Heart left ventricle (tissue), 16 donors: ENCODE measurements at regions not wholly inside any gene's neighbourhood (a gene's known extent, or its start where the extent isn't known, plus 50 kb on each side); places are given as distances from the start of the nearest gene placed in this dataset.

Source experiments
- ATAC-seq, 4 donors: fragments of 200-7000 bp; cut with Tn5 transposase; one replicate each; pipeline ENCODE4 v1.9.1; 2020 to 2022; ENCODE audit warnings: moderate library complexity in 4 of 4, mild to moderate bottlenecking in 3 of 4, moderate number of reproducible peaks in 1 of 4
- DNase-seq, 5 donors: peaks; one replicate each; pipeline ENCODE4 v3.0.0-alpha.2; 2020
- H3K27ac ChIP-seq, 12 donors: fragments of 200-600 bp; sonication (generic) in 4 of 12; one replicate each; pipeline versions ENCODE4 v1.5.0 to v1.8.0; 2016 to 2022; ENCODE audit warnings: mild to moderate bottlenecking in 2 of 12
- H3K27me3 ChIP-seq, 9 donors: fragments of 200-600 bp; sonication (generic) in 2 of 9; one replicate each; pipeline versions ENCODE4 v1.5.1 to v1.8.0; 2016 to 2022; ENCODE audit warnings: mild to moderate bottlenecking in 3 of 9
- H3K36me3 ChIP-seq, 9 donors: fragments of 200-600 bp; sonication (generic) in 2 of 9; one replicate each; pipeline versions ENCODE4 v1.5.0 to v1.8.0; 2018 to 2022; ENCODE audit warnings: mild to moderate bottlenecking in 2 of 9
- H3K4me1 ChIP-seq, 12 donors: fragments of 200-600 bp; sonication (generic) in 4 of 12; one replicate each; pipeline versions ENCODE4 v1.5.0 to v1.8.0; 2016 to 2022; ENCODE audit warnings: mild to moderate bottlenecking in 3 of 12
- H3K4me3 ChIP-seq, 12 donors: fragments of 200-600 bp; sonication (generic) in 4 of 12; one replicate each; pipeline versions ENCODE4 v1.5.0 to v1.8.0; 2017 to 2022; ENCODE audit warnings: mild to moderate bottlenecking in 9 of 12, moderate library complexity in 4 of 12
- H3K9me3 ChIP-seq, 12 donors: fragments of 200-600 bp; sonication (generic) in 4 of 12; one replicate each; pipeline versions ENCODE4 v1.5.0 to v1.8.0; 2016 to 2022; ENCODE audit warnings: mild to moderate bottlenecking in 1 of 12
- POLR2A ChIP-seq, 2 donors: fragments of 450-650 bp; IDR thresholded peaks; one replicate each; pipeline ENCODE4 v1.6.1; 2017; ENCODE audit warnings: antibody characterized with exemption in 2 of 2, mild to moderate bottlenecking in 2 of 2, moderate library complexity in 2 of 2
- WGBS, 4 donors: extraction: QIAGEN DNeasy Blood & Tissue Kit in 2 of 4; methylation state at CpG; one replicate each; pipeline versions ENCODE4 v1.1.5 to v1.1.7; 2013 to 2018; 5-methylcytosine and 5-hydroxymethylcytosine counted together
- intact Hi-C, 10 donors: fragments of 100-400 bp; cut with DNase I; formaldehyde crosslinking; loops; one replicate each; pipeline versions ENCODE4 v1.11.1 to v1.14.2; 2022
- TF ChIP-seq, protein P1 (sequence below), 12 donors: fragments of 200-600 bp; sonication (generic) in 4 of 12; IDR thresholded peaks; one replicate each; pipeline versions ENCODE4 v1.5.0 to v1.8.0; 2018 to 2022; ENCODE audit warnings: antibody characterized with exemption in 12 of 12, mild to moderate bottlenecking in 5 of 12
- donor health status: ischemic (EF 13 %, LVEDD 7.1; RV severe dilation, severe dysfunction).
- donor health status: healthy with polysubstance abuse.
- donor health status: DM: no; HTN: yes; CAD: no.
- donor health status: DM: no; HTN: no; CAD: no.
- donor health status: ischemic (EF 25% LVEDD 6.9; RV normal size, moderate dysfunction).
- donor health status: ischemic (EF 25% LVEDD 5.7; RV mildly dilated, moderate dysfunction).
- donor health status: healthy.
- donor health status: DM: yes; HTN: yes; CAD: no.
- donor health status: ischemic (EF 35%, LVEDD 5.7; RV mildly dilated, moderate dysfunction).
- donor health status: nonischemic (EF 11% LVEDD 7.7; RV severe dilation, severe dysfunction).
- donor health status: DM: yes; HTN: yes; CAD: no.
- donor health status: PGD.
- donor health status: ischemic (EF 29% LVEDD 5.4; RV normal size, mild dysfunction).
- donor health status: nonischemic (EF 23%, LVEDD 6.1; RV moderate dilation, normal function).

DNA sequence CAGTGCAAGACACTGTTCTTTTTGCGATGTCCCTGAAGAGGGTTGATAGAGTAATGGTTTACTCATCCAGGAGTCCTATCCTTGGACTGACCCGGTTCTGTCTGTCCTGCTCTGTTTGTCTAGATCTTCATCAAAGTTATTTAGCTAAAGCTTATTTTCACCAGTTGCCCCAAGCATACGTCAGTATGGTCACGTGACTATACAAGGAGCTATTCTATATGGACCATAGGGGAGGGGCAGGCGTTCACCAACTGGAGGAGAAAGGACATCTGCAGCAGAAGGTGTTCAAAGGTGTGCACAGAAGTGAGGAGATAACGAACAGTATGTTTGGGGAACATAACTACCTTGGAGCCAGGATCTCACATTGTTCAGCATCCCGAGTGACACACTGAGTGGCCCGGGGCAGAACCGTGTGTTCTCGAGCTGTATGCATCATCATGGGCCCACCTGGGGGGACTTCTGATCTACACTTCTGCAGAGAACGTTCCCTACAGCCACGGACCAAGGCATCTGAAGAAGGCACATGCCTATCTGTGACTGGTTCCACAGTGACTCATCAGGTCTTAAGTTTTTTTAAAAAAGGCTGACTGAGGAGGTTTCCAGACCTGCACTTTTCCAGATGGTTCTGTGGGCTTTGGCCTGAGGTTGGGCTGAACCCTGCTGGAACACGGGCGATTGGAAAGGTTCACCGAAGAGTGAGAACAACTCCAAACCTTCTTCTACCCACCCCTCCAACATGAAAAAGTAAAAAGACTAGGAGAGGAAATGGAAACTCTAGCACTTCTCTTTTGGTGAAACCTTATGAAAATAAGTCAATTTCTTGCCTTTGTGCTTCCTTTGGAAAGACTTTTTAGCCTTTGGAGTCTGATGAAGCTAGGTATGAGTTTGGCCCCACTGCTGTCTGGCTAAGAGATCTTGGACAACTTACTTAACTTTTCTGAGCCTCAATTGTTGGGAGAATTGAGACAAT is 68.6 kb upstream of the YWHAQ start:
- H3K27me3 ChIP-seq = no peaks in the 10 kb centered on the region
- DNase-seq (no peak), ATAC-seq (no peak)
- intact Hi-C loops = no loop called here
- WGBS, 4 donors = 83 to 92% (median 87%) methylated on average over 15 of the region's 15 CpGs
- no peak overlapping the region for H3K4me3 ChIP-seq
- no peaks in the 10 kb centered on the region for H3K36me3 ChIP-seq
- TF ChIP-seq, protein P1, sequence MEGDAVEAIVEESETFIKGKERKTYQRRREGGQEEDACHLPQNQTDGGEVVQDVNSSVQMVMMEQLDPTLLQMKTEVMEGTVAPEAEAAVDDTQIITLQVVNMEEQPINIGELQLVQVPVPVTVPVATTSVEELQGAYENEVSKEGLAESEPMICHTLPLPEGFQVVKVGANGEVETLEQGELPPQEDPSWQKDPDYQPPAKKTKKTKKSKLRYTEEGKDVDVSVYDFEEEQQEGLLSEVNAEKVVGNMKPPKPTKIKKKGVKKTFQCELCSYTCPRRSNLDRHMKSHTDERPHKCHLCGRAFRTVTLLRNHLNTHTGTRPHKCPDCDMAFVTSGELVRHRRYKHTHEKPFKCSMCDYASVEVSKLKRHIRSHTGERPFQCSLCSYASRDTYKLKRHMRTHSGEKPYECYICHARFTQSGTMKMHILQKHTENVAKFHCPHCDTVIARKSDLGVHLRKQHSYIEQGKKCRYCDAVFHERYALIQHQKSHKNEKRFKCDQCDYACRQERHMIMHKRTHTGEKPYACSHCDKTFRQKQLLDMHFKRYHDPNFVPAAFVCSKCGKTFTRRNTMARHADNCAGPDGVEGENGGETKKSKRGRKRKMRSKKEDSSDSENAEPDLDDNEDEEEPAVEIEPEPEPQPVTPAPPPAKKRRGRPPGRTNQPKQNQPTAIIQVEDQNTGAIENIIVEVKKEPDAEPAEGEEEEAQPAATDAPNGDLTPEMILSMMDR (IDR thresholded peaks at IDR 0.05) = no peak
- no peak for TF ChIP-seq POLR2A (IDR thresholded peaks at IDR 0.05)
- H3K9me3 ChIP-seq = no peaks in the 10 kb centered on the region
- H3K27ac ChIP-seq = no peak overlapping the region
- peaks cover 0 to 21% (median 2%) of the 10 kb centered on the region in 12 donors for H3K4me1 ChIP-seq

DNA sequence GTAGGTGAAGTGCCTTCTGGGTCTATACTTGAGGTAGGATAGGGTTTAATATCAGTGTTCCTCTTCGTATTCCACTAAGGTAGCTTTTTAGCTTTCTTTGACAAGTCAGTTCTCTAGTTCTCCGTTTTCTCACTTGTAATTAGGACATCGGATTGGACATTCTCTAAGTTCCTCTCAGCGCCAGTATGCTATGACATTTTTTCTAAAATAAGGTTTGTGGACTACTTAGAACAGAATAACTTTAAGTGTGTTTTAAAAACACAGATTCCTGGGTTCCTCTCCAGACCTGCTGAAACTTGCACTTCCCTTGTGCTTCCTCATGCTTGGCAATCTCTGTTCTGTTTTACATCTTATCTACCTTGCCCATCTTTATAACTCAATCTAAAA is 69.3 kb upstream of the YWHAQ start:
- Histone ChIP-seq H3K27me3 (no peaks in the 10 kb centered on the region), H3K36me3 (no peaks in the 10 kb centered on the region), H3K4me3 (no peak overlapping the region), H3K9me3 (no peaks in the 10 kb centered on the region), H3K27ac (no peak overlapping the region), H3K4me1 (peaks cover 0 to 21% (median 2%) of the 10 kb centered on the region in 12 donors)
- DNase-seq (no peak), ATAC-seq (no peak)
- WGBS, 4 donors = 68 to 96% (median 77%) methylated on average over 4 of the region's 4 CpGs
- TF ChIP-seq, protein P1 (IDR thresholded peaks at IDR 0.05) = no peak
- TF ChIP-seq POLR2A (IDR thresholded peaks at IDR 0.05) = no peak
- intact Hi-C loops = no loop called here

DNA sequence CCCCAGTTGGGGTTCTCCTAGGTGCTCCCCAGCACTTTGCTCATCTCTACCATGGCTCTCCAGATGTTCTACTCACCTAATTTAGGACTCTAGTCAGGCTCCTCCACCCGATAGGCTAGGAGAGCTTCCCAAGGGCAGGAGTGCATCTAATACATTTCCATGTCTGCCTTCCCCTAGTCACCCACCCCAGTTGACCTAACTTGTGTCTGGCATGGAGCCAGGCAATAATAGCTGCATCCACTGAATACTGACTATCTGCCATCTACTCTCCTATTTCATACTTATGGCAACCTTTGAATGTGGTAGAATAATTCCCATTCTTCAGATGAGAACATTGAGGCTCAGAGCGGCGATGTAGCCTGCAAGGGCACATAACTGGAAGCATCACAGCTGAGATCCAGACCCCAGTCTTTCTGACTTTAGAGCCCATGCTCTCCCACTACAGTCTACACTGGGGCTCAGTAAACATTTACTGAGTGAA is 71.8 kb upstream of the YWHAQ start:
- intact Hi-C loops = no loop called here
- no peak overlapping the region for H3K4me3 ChIP-seq
- ATAC-seq (no peak), DNase-seq (no peak)
- no peak for TF ChIP-seq POLR2A (IDR thresholded peaks at IDR 0.05)
- TF ChIP-seq, protein P1 (IDR thresholded peaks at IDR 0.05) = no peak
- H3K27ac ChIP-seq = peak overlapping the region in 1 of 12 donors; percentile 52
- WGBS, 4 donors = 82 to 94% (median 89%) methylated on average over 3 of the region's 3 CpGs
- no peaks in the 10 kb centered on the region for H3K9me3 ChIP-seq
- H3K27me3 ChIP-seq = no peaks in the 10 kb centered on the region
- peaks cover 0 to 21% (median 2%) of the 10 kb centered on the region in 12 donors for H3K4me1 ChIP-seq
- H3K36me3 ChIP-seq = no peaks in the 10 kb centered on the region

DNA sequence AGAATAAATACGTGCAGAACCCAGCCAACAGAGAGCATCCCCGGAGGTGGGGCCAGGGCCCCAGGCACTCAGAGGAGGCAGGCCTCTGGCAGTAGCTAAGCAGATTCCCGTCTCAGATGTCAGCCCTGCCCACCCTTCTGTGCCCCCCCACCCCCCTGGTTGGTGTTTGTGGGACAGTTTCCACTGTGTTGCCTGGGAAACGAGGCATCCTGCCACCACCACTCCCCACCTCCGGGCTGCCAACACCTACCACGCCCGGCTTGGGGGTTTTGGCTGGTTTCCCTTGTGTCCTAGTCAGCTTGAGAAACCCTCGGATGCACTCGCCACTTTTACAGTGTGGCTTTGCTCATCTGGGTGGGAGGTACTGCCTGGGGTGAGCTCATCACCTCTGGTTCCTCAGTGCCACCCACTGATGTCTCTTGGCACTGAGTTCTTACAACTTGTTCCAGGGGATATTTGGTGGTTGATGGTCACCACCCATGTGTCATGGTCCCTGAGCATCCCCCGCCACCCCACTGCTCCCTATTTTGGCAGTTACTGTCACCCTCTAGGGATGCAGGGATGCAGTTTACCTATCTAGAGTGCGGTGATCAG is 72.4 kb upstream of the YWHAQ start:
- Histone ChIP-seq H3K4me1 (peaks cover 0 to 21% (median 2%) of the 10 kb centered on the region in 12 donors), H3K36me3 (no peaks in the 10 kb centered on the region), H3K27me3 (no peaks in the 10 kb centered on the region), H3K9me3 (no peaks in the 10 kb centered on the region), H3K4me3 (no peak overlapping the region), H3K27ac (peak overlapping the region in 1 of 12 donors; percentile 52)
- intact Hi-C loops = no loop called here
- no peak for TF ChIP-seq POLR2A (IDR thresholded peaks at IDR 0.05)
- TF ChIP-seq, protein P1 (IDR thresholded peaks at IDR 0.05) = no peak
- ATAC-seq (peak; percentile 28 to 67 (median 54)), DNase-seq (peak in 4 of 5 donors; percentile 45 to 71 (median 48))
- 20 to 44% (median 31%) methylated on average over 5 to 11 of the region's 11 CpGs for WGBS, 4 donors
